ENCODE measurements at regions not wholly inside any gene's neighbourhood (a gene's known extent, or its start where the extent isn't known, plus 50 kb on each side); places are given as distances from the start of the nearest gene placed in this dataset.

DNA sequence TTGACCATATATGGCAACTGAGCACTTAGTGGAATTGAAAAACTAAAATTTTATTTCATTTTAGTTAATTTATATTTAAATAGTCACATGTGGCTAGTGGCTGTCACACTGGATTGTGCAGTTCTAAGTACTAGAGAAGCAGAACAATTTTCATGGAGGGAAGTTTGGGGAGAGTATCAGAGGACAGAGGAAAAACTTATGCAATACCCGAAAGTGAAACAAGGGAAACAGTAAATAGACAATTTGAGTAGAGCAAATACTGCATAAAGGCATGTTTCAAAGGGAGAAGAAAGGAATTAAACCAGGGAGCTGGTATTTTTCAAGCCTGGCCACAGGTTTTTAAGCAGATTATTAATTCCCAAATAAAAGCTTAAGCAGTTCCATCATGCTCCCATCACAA, 590.5 kb upstream of the RORB start:
- Histone ChIP-seq H3K9ac (no peak overlapping the region), H3K36me3 (replicated peaks in 1 of 2; ENCODE audit: control insufficient read depth in 1 of 2, insufficient read depth in 2 of 2, low read length in 1 of 2) (no peaks in the 10 kb centered on the region), H3K4me1 (ENCODE audit: control insufficient read depth in 1 of 2, insufficient read depth in 2 of 2, low read depth in 1 of 2, low read length in 1 of 2) (no peaks in the 10 kb centered on the region), H3K4me3 (ENCODE audit: low read depth in 2 of 2, low read length in 1 of 2) (no peak overlapping the region), H2AFZ (ENCODE audit: low read depth) (no peak overlapping the region), H3K27ac (ENCODE audit: low read depth in 2 of 2, low read length in 1 of 2) (no peak overlapping the region), H3K9me2 (no peaks in the 10 kb centered on the region), H3F3A (replicated peaks; ENCODE audit: insufficient read depth) (no peaks in the 10 kb centered on the region), H3K4me2 (no peak overlapping the region), H3K9me3 (no peaks in the 10 kb centered on the region), H4K20me1 (ENCODE audit: insufficient read depth) (no peaks in the 10 kb centered on the region), H3K79me2 (ENCODE audit: insufficient read depth) (no peaks in the 10 kb centered on the region), H3K27me3 (ENCODE audit: insufficient read depth) (no peaks in the 10 kb centered on the region)
- WGBS (ENCODE audit: low lambda C conversion rate) = 20% methylated on average over 1 of the region's 1 CpG
- DNase-seq = no peak
- ChIA-PET POLR2A (no interaction called here), CTCF (no interaction called here)
- TF ChIP-seq SIN3A (IDR thresholded peaks at IDR 0.05; ENCODE audit: borderline replicate concordance, low read depth, low read length) (no peak), FOSL2 (IDR thresholded peaks at IDR 0.05; ENCODE audit: borderline replicate concordance, low read depth) (no peak), JUND (IDR thresholded peaks at IDR 0.05) (no peak), ELF1 (IDR thresholded peaks at IDR 0.05) (no peak), TCF12 (IDR thresholded peaks at IDR 0.05) (no peak), RXRA (IDR thresholded peaks at IDR 0.05; ENCODE audit: borderline replicate concordance, low read depth) (no peak), TEAD4 (IDR thresholded peaks at IDR 0.05; ENCODE audit: borderline replicate concordance, insufficient read depth) (no peak), FOXJ3 (CRISPR knock-in tag; IDR thresholded peaks at IDR 0.05) (no peak), EP300 (IDR thresholded peaks at IDR 0.05; ENCODE audit: borderline replicate concordance in 1 of 2, low read depth in 1 of 2, low read length in 1 of 2) (no peak), RCOR1 (IDR thresholded peaks at IDR 0.05; ENCODE audit: low read length) (no peak), MXI1 (IDR thresholded peaks at IDR 0.05; ENCODE audit: low read depth, low read length) (no peak), GABPA (IDR thresholded peaks at IDR 0.05; ENCODE audit: low read depth) (no peak), RAD21 (IDR thresholded peaks at IDR 0.05; ENCODE audit: low read length) (no peak), FOXM1 (IDR thresholded peaks at IDR 0.05; ENCODE audit: low read depth) (no peak)
- TF ChIP-seq, protein P1, sequence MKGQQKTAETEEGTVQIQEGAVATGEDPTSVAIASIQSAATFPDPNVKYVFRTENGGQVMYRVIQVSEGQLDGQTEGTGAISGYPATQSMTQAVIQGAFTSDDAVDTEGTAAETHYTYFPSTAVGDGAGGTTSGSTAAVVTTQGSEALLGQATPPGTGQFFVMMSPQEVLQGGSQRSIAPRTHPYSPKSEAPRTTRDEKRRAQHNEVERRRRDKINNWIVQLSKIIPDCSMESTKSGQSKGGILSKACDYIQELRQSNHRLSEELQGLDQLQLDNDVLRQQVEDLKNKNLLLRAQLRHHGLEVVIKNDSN (IDR thresholded peaks at IDR 0.05; ENCODE audit: borderline replicate concordance, low read depth) = no peak
- TF ChIP-seq, protein P2, sequence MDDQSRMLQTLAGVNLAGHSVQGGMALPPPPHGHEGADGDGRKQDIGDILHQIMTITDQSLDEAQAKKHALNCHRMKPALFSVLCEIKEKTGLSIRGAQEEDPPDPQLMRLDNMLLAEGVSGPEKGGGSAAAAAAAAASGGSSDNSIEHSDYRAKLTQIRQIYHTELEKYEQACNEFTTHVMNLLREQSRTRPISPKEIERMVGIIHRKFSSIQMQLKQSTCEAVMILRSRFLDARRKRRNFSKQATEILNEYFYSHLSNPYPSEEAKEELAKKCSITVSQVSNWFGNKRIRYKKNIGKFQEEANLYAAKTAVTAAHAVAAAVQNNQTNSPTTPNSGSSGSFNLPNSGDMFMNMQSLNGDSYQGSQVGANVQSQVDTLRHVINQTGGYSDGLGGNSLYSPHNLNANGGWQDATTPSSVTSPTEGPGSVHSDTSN (IDR thresholded peaks at IDR 0.05) = no peak
- TF ChIP-seq, protein P3, sequence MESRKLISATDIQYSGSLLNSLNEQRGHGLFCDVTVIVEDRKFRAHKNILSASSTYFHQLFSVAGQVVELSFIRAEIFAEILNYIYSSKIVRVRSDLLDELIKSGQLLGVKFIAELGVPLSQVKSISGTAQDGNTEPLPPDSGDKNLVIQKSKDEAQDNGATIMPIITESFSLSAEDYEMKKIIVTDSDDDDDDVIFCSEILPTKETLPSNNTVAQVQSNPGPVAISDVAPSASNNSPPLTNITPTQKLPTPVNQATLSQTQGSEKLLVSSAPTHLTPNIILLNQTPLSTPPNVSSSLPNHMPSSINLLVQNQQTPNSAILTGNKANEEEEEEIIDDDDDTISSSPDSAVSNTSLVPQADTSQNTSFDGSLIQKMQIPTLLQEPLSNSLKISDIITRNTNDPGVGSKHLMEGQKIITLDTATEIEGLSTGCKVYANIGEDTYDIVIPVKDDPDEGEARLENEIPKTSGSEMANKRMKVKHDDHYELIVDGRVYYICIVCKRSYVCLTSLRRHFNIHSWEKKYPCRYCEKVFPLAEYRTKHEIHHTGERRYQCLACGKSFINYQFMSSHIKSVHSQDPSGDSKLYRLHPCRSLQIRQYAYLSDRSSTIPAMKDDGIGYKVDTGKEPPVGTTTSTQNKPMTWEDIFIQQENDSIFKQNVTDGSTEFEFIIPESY (IDR thresholded peaks at IDR 0.05; ENCODE audit: borderline replicate concordance, low read depth) = no peak
- TF ChIP-seq, protein P4, sequence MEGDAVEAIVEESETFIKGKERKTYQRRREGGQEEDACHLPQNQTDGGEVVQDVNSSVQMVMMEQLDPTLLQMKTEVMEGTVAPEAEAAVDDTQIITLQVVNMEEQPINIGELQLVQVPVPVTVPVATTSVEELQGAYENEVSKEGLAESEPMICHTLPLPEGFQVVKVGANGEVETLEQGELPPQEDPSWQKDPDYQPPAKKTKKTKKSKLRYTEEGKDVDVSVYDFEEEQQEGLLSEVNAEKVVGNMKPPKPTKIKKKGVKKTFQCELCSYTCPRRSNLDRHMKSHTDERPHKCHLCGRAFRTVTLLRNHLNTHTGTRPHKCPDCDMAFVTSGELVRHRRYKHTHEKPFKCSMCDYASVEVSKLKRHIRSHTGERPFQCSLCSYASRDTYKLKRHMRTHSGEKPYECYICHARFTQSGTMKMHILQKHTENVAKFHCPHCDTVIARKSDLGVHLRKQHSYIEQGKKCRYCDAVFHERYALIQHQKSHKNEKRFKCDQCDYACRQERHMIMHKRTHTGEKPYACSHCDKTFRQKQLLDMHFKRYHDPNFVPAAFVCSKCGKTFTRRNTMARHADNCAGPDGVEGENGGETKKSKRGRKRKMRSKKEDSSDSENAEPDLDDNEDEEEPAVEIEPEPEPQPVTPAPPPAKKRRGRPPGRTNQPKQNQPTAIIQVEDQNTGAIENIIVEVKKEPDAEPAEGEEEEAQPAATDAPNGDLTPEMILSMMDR (IDR thresholded peaks at IDR 0.05) = no peak

Measured in SK-N-SH (cell line).